Left lung (tissue), 4 donors: ENCODE measurements at regions not wholly inside any gene's neighbourhood (a gene's known extent, or its start where the extent isn't known, plus 50 kb on each side); places are given as distances from the start of the nearest gene placed in this dataset.
A peak's percentile ranks its signal among the peaks of the same experiment; 100 is the strongest.

Experiments used
- ATAC-seq: fragments of 200-7000 bp; cut with Tn5 transposase; one replicate; pipeline ENCODE4 v1.9.1; 2020; ENCODE audit warnings: moderate library complexity
- DNase-seq, 4 donors: peaks; one replicate each; pipeline ENCODE4 v3.0.0-alpha.2; 2013 to 2020
- H3K27ac ChIP-seq, 2 donors: fragments of 200-600 bp; sonication (generic) in 1 of 2; one replicate each; pipeline versions ENCODE4 v1.5.0 to v1.8.0; 2020 to 2021
- H3K27me3 ChIP-seq, 2 donors: fragments of 200-600 bp; sonication (generic) in 1 of 2; one replicate each; pipeline versions ENCODE4 v1.5.0 to v1.8.0; 2020 to 2021
- H3K36me3 ChIP-seq, 2 donors: fragments of 200-600 bp; sonication (generic) in 1 of 2; one replicate each; pipeline versions ENCODE4 v1.5.0 to v1.8.0; 2020 to 2021
- H3K4me1 ChIP-seq, 2 donors: fragments of 200-600 bp; one replicate each; pipeline ENCODE4 v1.8.0; 2021
- H3K4me3 ChIP-seq, 2 donors: fragments of 200-600 bp; sonication (generic) in 1 of 2; one replicate each; pipeline versions ENCODE4 v1.5.0 to v1.8.0; 2020 to 2021; ENCODE audit warnings: mild to moderate bottlenecking in 1 of 2
- H3K9me3 ChIP-seq, 2 donors: fragments of 200-600 bp; sonication (generic) in 1 of 2; one replicate each; pipeline versions ENCODE4 v1.5.0 to v1.8.0; 2020 to 2021
- intact Hi-C, 2 donors: fragments of 100-400 bp; cut with DNase I; formaldehyde crosslinking; loops; one replicate each; pipeline versions ENCODE4 v1.11.2 to v1.14.2; 2022
- TF ChIP-seq, protein P1 (sequence below), 2 donors: fragments of 200-600 bp; sonication (generic) in 1 of 2; IDR thresholded peaks; one replicate each; pipeline versions ENCODE4 v1.5.0 to v1.8.0; 2021; ENCODE audit warnings: antibody characterized with exemption in 2 of 2
- donor health status: DM: no; HTN: yes; CAD: no.
- donor health status: DM: no; HTN: no; CAD: no.

DNA sequence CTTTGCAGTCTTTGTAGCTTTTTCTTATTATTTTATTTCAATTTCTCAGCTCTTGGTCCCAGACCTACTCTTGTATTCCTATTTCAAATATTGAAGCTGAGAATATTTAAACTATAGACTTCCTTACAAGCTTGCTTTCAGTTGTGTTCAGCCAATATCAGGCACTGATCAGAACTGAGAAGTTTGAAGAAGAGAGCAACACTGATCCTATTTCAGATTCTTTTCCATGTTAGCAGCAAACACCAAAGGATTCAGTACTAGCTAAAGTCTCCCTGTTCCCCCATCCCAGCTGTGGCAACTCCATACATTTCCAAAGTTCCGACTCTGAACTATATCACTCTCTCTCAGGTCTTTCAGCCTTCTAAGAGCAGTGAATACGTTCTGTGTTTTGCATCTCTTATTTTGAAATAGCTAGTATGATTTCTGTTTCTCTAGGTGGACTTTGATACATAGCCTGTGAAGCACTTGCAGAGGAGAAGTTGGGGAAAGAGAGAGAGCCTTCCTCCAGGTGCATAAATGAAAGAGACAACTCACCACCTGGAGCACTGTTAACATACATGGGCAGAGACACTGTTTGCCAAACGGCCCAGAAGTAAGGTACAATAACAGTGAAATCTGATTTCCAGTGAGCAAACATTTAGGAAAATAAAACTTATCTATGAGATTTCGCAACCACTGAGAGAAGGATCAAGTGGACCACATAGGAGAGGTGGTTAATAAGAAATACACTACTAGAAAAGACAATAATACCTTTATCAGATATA lies 135.0 kb upstream of the ZNF804A start:
- DNase-seq: peak in 1 of 4 donors; percentile 2
- Histone ChIP-seq H3K4me1 (no peaks in the 10 kb centered on the region), H3K27ac (no peak overlapping the region), H3K36me3 (no peaks in the 10 kb centered on the region), H3K4me3 (no peak overlapping the region), H3K27me3 (no peaks in the 10 kb centered on the region), H3K9me3 (no peaks in the 10 kb centered on the region)
- no peak for ATAC-seq
- TF ChIP-seq, protein P1, sequence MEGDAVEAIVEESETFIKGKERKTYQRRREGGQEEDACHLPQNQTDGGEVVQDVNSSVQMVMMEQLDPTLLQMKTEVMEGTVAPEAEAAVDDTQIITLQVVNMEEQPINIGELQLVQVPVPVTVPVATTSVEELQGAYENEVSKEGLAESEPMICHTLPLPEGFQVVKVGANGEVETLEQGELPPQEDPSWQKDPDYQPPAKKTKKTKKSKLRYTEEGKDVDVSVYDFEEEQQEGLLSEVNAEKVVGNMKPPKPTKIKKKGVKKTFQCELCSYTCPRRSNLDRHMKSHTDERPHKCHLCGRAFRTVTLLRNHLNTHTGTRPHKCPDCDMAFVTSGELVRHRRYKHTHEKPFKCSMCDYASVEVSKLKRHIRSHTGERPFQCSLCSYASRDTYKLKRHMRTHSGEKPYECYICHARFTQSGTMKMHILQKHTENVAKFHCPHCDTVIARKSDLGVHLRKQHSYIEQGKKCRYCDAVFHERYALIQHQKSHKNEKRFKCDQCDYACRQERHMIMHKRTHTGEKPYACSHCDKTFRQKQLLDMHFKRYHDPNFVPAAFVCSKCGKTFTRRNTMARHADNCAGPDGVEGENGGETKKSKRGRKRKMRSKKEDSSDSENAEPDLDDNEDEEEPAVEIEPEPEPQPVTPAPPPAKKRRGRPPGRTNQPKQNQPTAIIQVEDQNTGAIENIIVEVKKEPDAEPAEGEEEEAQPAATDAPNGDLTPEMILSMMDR (IDR thresholded peaks at IDR 0.05): no peak
- intact Hi-C loops: no loop called here

DNA sequence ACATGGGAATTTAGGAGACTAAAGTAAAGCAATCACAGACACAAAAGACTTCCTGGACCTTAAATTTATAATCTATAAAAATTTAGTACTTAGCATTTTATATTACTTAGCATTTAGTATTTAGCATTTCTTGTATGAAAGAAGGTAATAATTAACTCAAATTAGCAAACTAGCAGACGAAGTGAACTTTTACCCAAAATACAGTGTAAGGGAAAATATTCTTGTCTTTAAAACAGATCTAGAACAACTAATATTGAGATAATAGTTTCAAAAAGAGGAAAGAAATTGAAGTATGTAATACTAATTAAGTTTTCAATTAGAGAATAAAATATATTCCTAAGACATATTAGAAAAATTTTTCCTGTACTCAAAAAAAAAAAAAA lies 134.5 kb upstream of the ZNF804A start:
- H3K27me3 ChIP-seq: no peaks in the 10 kb centered on the region
- H3K27ac ChIP-seq: no peak overlapping the region
- intact Hi-C loops: no loop called here
- no peak for ATAC-seq
- no peaks in the 10 kb centered on the region for H3K4me1 ChIP-seq
- TF ChIP-seq, protein P1 (IDR thresholded peaks at IDR 0.05): no peak
- no peak for DNase-seq
- no peaks in the 10 kb centered on the region for H3K9me3 ChIP-seq
- no peak overlapping the region for H3K4me3 ChIP-seq
- no peaks in the 10 kb centered on the region for H3K36me3 ChIP-seq

DNA sequence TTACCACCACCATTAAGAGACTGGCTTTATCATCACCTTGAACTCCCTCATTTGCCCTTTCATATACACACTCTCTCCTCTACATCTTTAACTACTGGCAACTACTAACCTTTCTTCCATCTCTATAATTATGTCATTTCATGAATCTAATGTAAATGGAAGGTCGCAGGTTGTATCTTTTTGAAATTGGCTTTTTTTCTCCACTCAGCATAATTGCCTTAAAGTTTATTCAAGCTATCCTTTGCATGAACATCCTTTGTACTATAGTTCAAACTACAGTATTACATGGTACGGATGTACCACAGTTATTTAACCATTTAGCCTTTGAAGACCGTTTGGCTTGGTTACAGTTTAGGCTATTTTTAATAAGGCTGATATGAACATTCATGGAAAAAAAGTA lies 129.5 kb upstream of the ZNF804A start:
- Histone ChIP-seq H3K9me3 (no peaks in the 10 kb centered on the region), H3K27ac (no peak overlapping the region), H3K4me1 (no peaks in the 10 kb centered on the region), H3K36me3 (no peaks in the 10 kb centered on the region), H3K4me3 (no peak overlapping the region), H3K27me3 (no peaks in the 10 kb centered on the region)
- ATAC-seq (no peak), DNase-seq (no peak)
- intact Hi-C loops: no loop called here
- TF ChIP-seq, protein P1 (IDR thresholded peaks at IDR 0.05): no peak

DNA sequence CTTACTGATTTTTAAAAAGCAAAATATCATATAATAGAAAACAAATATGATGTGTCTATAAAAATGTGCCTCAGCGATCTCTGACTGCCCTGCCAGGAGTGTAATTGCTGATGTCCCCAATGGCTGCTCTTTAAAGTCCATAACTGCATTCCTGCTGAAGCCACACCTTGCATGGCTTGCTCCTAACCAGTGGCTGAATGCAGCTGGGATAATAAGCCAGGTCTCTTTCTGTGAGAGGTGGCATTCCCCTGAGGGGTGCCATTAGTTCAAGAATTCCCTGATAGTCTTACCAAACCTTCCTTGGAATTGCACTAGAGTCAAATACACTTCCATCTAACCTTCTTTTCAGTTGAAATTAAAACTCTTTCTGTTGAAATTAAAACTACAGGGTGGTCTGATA lies 125.8 kb upstream of the ZNF804A start:
- TF ChIP-seq, protein P1 (IDR thresholded peaks at IDR 0.05): no peak
- Histone ChIP-seq H3K9me3 (no peaks in the 10 kb centered on the region), H3K4me3 (no peak overlapping the region), H3K27ac (no peak overlapping the region), H3K27me3 (no peaks in the 10 kb centered on the region), H3K36me3 (no peaks in the 10 kb centered on the region), H3K4me1 (no peaks in the 10 kb centered on the region)
- intact Hi-C loops: no loop called here
- no peak for ATAC-seq
- DNase-seq: no peak

DNA sequence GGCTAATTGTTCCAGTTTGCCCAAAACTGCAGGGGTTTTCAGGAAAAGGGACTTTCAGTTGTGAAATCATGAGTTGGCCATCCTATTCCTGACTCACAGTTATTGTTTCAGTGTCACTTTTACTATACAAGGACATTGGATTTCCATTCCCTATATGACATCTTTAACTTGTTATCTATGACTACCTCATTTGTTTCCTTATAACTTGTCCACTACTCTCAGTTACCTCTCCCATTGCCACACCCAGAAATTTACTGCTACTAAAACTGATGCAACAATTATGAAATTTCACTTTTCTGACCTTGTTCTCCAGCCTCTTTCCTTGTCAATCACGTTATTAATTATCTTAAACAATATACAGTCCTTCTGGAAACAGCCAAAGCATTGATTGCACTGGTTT lies 116.5 kb upstream of the ZNF804A start:
- TF ChIP-seq, protein P1 (IDR thresholded peaks at IDR 0.05): no peak
- no peak for ATAC-seq
- no peaks in the 10 kb centered on the region for H3K36me3 ChIP-seq
- no peaks in the 10 kb centered on the region for H3K4me1 ChIP-seq
- H3K27ac ChIP-seq: no peak overlapping the region
- no peaks in the 10 kb centered on the region for H3K9me3 ChIP-seq
- H3K27me3 ChIP-seq: no peaks in the 10 kb centered on the region
- no peak overlapping the region for H3K4me3 ChIP-seq
- DNase-seq: no peak
- intact Hi-C loops: no loop called here
